ENCODE measurements at regions not wholly inside any gene's neighbourhood (a gene's known extent, or its start where the extent isn't known, plus 50 kb on each side); places are given as distances from the start of the nearest gene placed in this dataset.

DNA sequence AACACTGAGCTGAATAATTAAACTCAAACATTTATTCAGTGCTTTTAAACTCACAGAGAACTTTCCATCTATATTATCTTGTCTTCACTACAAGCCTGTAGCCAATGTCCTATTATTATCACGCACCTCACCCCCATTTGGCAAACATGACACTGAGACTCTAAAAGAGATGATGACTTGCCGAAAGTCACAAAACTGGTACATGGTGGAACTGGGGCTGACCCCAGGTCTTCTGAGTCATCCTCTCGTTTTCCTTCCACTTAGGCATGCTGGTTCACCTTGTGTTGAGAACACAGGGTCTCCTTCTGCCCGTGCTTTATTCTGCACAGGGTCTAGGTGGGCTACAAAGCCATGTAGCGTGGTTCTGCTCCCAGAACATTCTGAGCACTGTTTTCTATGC is 230.0 kb upstream of the MGAT5 start:
- no peak for ATAC-seq (ENCODE audit: low read depth)
- no peak for DNase-seq
- intact Hi-C loops (cut with micrococcal nuclease), result loop anchor here (5.0 kb wide), 2 partner anchors 218 to 388 kb away; no protein-coding TSS in a partner anchor
- no peak overlapping the region for H3K27ac Mint-ChIP-seq
- H3K9me3 Mint-ChIP-seq, result no peaks in the 10 kb centered on the region
- TF ChIP-seq, protein P1, sequence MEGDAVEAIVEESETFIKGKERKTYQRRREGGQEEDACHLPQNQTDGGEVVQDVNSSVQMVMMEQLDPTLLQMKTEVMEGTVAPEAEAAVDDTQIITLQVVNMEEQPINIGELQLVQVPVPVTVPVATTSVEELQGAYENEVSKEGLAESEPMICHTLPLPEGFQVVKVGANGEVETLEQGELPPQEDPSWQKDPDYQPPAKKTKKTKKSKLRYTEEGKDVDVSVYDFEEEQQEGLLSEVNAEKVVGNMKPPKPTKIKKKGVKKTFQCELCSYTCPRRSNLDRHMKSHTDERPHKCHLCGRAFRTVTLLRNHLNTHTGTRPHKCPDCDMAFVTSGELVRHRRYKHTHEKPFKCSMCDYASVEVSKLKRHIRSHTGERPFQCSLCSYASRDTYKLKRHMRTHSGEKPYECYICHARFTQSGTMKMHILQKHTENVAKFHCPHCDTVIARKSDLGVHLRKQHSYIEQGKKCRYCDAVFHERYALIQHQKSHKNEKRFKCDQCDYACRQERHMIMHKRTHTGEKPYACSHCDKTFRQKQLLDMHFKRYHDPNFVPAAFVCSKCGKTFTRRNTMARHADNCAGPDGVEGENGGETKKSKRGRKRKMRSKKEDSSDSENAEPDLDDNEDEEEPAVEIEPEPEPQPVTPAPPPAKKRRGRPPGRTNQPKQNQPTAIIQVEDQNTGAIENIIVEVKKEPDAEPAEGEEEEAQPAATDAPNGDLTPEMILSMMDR (IDR thresholded peaks at IDR 0.05), result no peak
- H3K4me1 Mint-ChIP-seq, result peaks cover 47% of the 10 kb centered on the region
- ChIA-PET CTCF (no interaction called here), POLR2A (no interaction called here)
- H3K27me3 Mint-ChIP-seq, result peaks cover 12% of the 10 kb centered on the region
- H3K36me3 Mint-ChIP-seq (ENCODE audit: low read depth), result no peaks in the 10 kb centered on the region
- no peak overlapping the region for H3K4me3 Mint-ChIP-seq

DNA sequence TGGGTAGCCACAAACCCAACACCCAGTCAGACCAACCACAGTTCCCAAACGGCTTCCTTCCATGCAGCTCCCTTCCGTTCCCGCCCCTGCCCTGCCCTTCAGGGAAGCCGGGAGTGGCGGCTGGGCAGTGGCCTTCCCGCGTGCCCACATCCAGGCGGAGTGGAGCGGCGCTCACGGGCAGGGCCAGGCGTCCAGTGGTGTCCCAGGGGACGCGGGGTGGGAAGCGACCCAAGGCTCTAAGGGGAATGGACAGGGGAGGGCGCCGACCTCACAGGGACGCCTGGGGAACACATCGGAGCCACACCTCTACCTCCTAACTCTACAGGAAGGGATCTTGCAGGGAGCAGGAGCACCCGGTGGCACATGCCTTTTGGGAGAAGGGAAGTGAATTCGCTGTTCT is 225.9 kb upstream of the MGAT5 start:
- intact Hi-C loops (cut with micrococcal nuclease), result no loop called here
- Mint-ChIP-seq H3K4me1 (peaks cover 25% of the 10 kb centered on the region), H3K4me3 (no peak overlapping the region), H3K27me3 (peaks cover 13% of the 10 kb centered on the region), H3K27ac (no peak overlapping the region), H3K36me3 (ENCODE audit: low read depth) (no peaks in the 10 kb centered on the region), H3K9me3 (no peaks in the 10 kb centered on the region)
- POLR2A ChIA-PET, result no interaction called here
- ATAC-seq (ENCODE audit: low read depth) (no peak), DNase-seq (no peak)
- TF ChIP-seq, protein P1 (IDR thresholded peaks at IDR 0.05), result no peak
- CTCF ChIA-PET, result no interaction called here

DNA sequence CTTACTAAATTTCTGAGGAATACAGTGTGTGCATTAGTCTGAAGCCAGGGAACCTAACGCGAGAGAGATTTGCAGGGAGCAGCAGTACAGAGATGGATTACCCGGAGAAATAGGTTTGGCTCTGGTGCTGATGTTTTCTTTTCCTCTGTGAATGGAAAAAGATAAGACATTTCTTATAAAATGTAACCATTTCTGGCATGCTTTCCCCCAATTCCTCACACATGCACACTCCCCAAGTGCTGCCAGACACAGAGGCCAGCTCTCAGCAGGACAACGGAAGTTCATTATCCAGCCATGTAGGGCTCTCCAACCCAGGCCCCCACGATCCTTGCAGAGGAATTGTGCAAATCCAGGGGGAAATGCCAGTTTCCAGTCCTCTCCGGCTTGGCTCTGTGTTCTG is 224.5 kb upstream of the MGAT5 start:
- intact Hi-C loops (cut with micrococcal nuclease), result no loop called here
- ATAC-seq (ENCODE audit: low read depth) (no peak), DNase-seq (no peak)
- no peaks in the 10 kb centered on the region for H3K36me3 Mint-ChIP-seq (ENCODE audit: low read depth)
- ChIA-PET POLR2A (no interaction called here), CTCF (no interaction called here)
- TF ChIP-seq, protein P1 (IDR thresholded peaks at IDR 0.05), result no peak
- H3K9me3 Mint-ChIP-seq, result peaks cover 2% of the 10 kb centered on the region
- H3K4me1 Mint-ChIP-seq, result peaks cover 22% of the 10 kb centered on the region
- H3K4me3 Mint-ChIP-seq, result no peak overlapping the region
- H3K27me3 Mint-ChIP-seq, result peaks cover 13% of the 10 kb centered on the region
- H3K27ac Mint-ChIP-seq, result no peak overlapping the region

DNA sequence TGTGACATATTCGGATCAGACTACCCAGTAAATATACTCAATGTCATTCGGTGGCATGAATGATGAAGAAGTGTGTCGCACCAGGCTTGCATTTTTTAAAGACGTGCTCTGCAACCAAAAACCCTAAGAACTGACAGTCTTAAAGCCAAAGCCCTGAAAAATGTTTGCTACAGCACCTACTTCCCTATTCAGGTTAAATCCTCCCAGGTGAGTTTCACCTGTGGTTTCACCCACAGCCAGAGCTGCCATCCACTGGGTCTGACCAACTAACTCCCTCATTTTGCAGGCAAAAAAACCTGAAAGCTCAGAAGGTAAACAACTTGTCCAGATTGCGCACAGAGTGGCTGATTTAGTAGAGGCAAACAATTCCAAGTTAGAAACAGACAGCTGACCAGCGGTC is 222.3 kb upstream of the MGAT5 start:
- intact Hi-C loops (cut with micrococcal nuclease), result loop anchor here (1.0 kb wide), 1 partner anchor 9 kb away; no protein-coding TSS in a partner anchor
- Mint-ChIP-seq H3K36me3 (ENCODE audit: low read depth) (peaks cover 2% of the 10 kb centered on the region), H3K27me3 (peaks cover 13% of the 10 kb centered on the region), H3K4me3 (no peak overlapping the region), H3K27ac (no peak overlapping the region), H3K9me3 (peaks cover 3% of the 10 kb centered on the region), H3K4me1 (peaks cover 22% of the 10 kb centered on the region)
- DNase-seq, result no peak
- TF ChIP-seq, protein P1 (IDR thresholded peaks at IDR 0.05), result no peak
- CTCF ChIA-PET, result no interaction called here
- POLR2A ChIA-PET, result no interaction called here
- ATAC-seq (ENCODE audit: low read depth), result no peak

DNA sequence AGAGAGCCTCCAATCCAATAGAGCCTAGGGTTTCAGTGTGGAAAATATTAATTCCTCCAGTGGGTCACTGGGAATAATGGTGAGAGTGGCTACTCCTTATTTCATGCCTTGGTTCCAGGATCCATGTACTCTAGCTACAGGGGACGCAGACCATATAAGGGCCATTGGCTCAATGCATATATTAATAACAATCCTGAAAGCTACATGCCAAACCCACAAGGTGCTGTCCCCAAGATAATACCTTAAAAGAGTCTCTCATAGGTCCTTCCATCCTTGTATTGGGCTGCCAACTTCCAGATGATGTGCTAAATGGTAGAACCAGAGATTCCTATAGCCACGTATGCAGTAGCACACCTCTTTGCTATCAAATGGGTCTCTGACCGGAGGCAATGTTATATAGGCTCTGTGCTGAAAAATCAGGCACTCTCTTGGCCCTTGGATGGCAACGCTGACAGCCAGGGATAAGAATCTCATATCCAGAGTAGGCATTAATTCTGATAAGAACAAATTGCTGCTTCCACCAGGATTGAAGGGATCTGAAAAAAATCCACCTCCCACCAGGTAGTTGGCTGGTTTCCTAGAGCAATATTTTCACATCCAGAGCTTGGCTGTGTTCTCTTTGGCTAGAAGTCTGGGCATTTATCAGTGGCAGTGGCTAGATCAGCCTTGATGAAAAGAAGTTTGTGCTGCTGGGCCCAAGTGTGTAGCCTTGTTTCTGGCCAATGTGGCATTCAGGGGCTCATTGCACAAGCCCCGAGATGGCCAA is 218.1 kb upstream of the MGAT5 start:
- H3K9me3 Mint-ChIP-seq, result peaks cover 5% of the 10 kb centered on the region
- ATAC-seq (ENCODE audit: low read depth), result no peak
- ChIA-PET CTCF (interaction anchor here (1.3 kb wide), 1 partner anchor 149 kb away, joined by 3 read pairs; no protein-coding TSS in a partner anchor), POLR2A (no interaction called here)
- no peaks in the 10 kb centered on the region for H3K27me3 Mint-ChIP-seq
- DNase-seq, result no peak
- peaks cover 10% of the 10 kb centered on the region for H3K36me3 Mint-ChIP-seq (ENCODE audit: low read depth)
- no peak overlapping the region for H3K27ac Mint-ChIP-seq
- TF ChIP-seq, protein P1 (IDR thresholded peaks at IDR 0.05), result no peak
- no peak overlapping the region for H3K4me3 Mint-ChIP-seq
- intact Hi-C loops (cut with micrococcal nuclease), result no loop called here
- peaks cover 41% of the 10 kb centered on the region for H3K4me1 Mint-ChIP-seq

Measured in activated B cell treated with CpG ODN at 0.5 μM for 24 hours (primary cell).